Astrocyte of the cerebellum (primary cell): ENCODE measurements at regions not wholly inside any gene's neighbourhood (a gene's known extent, or its start where the extent isn't known, plus 50 kb on each side); places are given as distances from the start of the nearest gene placed in this dataset.

Experiments
- DNase-seq: peaks from one replicate; pipeline ENCODE4 v3.0.0-alpha.2; 2011; ENCODE audit warnings: low read depth
- H3K4me3 ChIP-seq: 2 replicates; pipeline ENCODE4 v1.5.1; 2011; ENCODE audit warnings: mild to moderate bottlenecking, low read depth, low read length, moderate library complexity
- CTCF ChIP-seq: IDR thresholded peaks from 2 replicates; pipeline ENCODE4 v1.5.1; 2012; ENCODE audit warnings: low read length, low read depth, moderate library complexity, mild to moderate bottlenecking; ENCODE audit errors: missing control alignments
- in situ Hi-C: cut with HindIII; loops from 2 replicates; pipeline ENCODE4 v1.10.0; 2017; ENCODE audit warnings: low sequenced_read_pairs

- in situ Hi-C loops = no loop called here
- no peak for DNase-seq
- H3K4me3 ChIP-seq = no peak overlapping the region
- TF ChIP-seq CTCF = no peak
These were observed 1128.4 kb downstream of the SORCS3 start for GRCh38 chr10:105769248-105770184.

- no peak for TF ChIP-seq CTCF
- DNase-seq = no peak
- in situ Hi-C loops = no loop called here
- no peak overlapping the region for H3K4me3 ChIP-seq
These were observed 1122.5 kb downstream of the SORCS3 start for GRCh38 chr10:105763611-105764010.

GRCh38 chr10:105761576-105762260 lies 1120.6 kb downstream of the SORCS3 start:
- no peak overlapping the region for H3K4me3 ChIP-seq
- no peak for DNase-seq
- in situ Hi-C loops = no loop called here
- no peak for TF ChIP-seq CTCF

GRCh38 chr10:105759669-105760068 lies 1118.6 kb downstream of the SORCS3 start:
- in situ Hi-C loops = loop anchor here (5.0 kb wide), 1 partner anchor 73 kb away; no protein-coding TSS in a partner anchor
- no peak overlapping the region for H3K4me3 ChIP-seq
- no peak for DNase-seq
- no peak for TF ChIP-seq CTCF

GRCh38 chr10:105758209-105758998 lies 1117.3 kb downstream of the SORCS3 start:
- TF ChIP-seq CTCF = no peak
- no peak for DNase-seq

GRCh38 chr10:105757302-105757701 lies 1116.2 kb downstream of the SORCS3 start:
- in situ Hi-C loops = loop anchor here (5.0 kb wide), 1 partner anchor 75 kb away; no protein-coding TSS in a partner anchor
- no peak for TF ChIP-seq CTCF
- no peak for DNase-seq
- H3K4me3 ChIP-seq = no peak overlapping the region

More at GRCh38 chr10:105758209-105758998, 1117.3 kb downstream of the SORCS3 start:
- no peak overlapping the region for H3K4me3 ChIP-seq
- in situ Hi-C loops = loop anchor here (5.0 kb wide), 1 partner anchor 74 kb away; no protein-coding TSS in a partner anchor
